ENCODE measurements at regions not wholly inside any gene's neighbourhood (a gene's known extent, or its start where the extent isn't known, plus 50 kb on each side); places are given as distances from the start of the nearest gene placed in this dataset.

DNA sequence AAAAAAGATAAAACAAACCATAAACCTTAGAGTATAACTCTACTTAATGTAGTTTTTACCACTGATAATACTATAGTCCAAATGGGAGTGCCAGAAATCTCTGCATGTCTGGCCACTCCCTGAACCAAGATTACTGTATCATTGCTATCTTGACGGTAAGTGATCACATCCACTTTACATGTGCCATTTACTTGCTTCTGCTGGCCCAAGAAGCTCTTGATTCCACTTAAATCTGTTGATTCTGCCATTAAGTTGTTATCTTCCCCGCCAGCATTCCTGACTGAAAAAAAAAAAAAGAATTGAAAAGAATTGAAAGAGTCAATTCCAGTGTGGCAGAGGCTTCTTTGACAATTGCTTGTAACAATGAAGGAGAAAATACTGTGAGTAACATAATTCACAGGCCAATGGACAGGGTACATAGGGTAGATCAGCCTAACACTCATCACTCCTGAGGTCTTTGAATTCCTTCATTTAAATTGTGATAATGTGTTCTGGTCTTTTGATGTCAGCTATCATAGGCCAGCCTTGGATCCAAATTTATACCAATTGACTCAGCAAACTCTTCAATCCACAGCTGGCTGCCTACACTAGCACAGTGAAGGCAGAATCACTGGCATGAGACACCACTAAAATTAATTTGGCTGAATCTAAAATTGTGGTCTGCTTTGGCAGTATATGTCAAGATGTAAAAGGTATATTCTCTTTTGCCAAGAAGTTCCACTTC is 665.2 kb upstream of the FLRT2 start:
- TF ChIP-seq, protein P1, sequence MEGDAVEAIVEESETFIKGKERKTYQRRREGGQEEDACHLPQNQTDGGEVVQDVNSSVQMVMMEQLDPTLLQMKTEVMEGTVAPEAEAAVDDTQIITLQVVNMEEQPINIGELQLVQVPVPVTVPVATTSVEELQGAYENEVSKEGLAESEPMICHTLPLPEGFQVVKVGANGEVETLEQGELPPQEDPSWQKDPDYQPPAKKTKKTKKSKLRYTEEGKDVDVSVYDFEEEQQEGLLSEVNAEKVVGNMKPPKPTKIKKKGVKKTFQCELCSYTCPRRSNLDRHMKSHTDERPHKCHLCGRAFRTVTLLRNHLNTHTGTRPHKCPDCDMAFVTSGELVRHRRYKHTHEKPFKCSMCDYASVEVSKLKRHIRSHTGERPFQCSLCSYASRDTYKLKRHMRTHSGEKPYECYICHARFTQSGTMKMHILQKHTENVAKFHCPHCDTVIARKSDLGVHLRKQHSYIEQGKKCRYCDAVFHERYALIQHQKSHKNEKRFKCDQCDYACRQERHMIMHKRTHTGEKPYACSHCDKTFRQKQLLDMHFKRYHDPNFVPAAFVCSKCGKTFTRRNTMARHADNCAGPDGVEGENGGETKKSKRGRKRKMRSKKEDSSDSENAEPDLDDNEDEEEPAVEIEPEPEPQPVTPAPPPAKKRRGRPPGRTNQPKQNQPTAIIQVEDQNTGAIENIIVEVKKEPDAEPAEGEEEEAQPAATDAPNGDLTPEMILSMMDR (IDR thresholded peaks at IDR 0.05), result no peak
- no peak for TF ChIP-seq POLR2A (IDR thresholded peaks at IDR 0.05)
